Kidney tubule cell (primary cell): ENCODE measurements at regions not wholly inside any gene's neighbourhood (a gene's known extent, or its start where the extent isn't known, plus 50 kb on each side); places are given as distances from the start of the nearest gene placed in this dataset.
"Not testable (repeated sequence)": the region's sequence is repeated elsewhere in the genome, so short reads cannot be mapped to it uniquely, and the experiment has no call there.

Experiments
- DNase-seq: peaks from one replicate; pipeline ENCODE4 v3.0.0-alpha.2; 2018; ENCODE audit warnings: low spot score

- no peak for DNase-seq
Measured at GRCh38 chr17:71553381-71553780, 567.4 kb upstream of the SOX9 start.

- DNase-seq = no peak
Measured at GRCh38 chr17:71558901-71559300, 561.9 kb upstream of the SOX9 start.

- DNase-seq = no peak
Measured at GRCh38 chr17:71572343-71572742, 548.5 kb upstream of the SOX9 start.

GRCh38 chr17:71578446-71578845 is 542.4 kb upstream of the SOX9 start:
- DNase-seq = no peak

- DNase-seq = no peak
Measured at GRCh38 chr17:71580220-71580619, 540.6 kb upstream of the SOX9 start.

GRCh38 chr17:71585540-71585939 is 535.3 kb upstream of the SOX9 start:
- DNase-seq = no peak

GRCh38 chr17:71592431-71592830 is 528.4 kb upstream of the SOX9 start:
- no peak for DNase-seq

GRCh38 chr17:71593078-71593477 is 527.7 kb upstream of the SOX9 start:
- no peak for DNase-seq

GRCh38 chr17:71599583-71599982 is 521.2 kb upstream of the SOX9 start:
- DNase-seq = not testable (repeated sequence)

GRCh38 chr17:71600137-71600789 is 520.6 kb upstream of the SOX9 start:
- DNase-seq = no peak

- no peak for DNase-seq
Measured at GRCh38 chr17:71601894-71602504, 518.8 kb upstream of the SOX9 start.

- DNase-seq = no peak
Measured at GRCh38 chr17:71613996-71614395, 506.8 kb upstream of the SOX9 start.

GRCh38 chr17:71615820-71616219 is 505.0 kb upstream of the SOX9 start:
- no peak for DNase-seq

- DNase-seq = not testable (repeated sequence)
Measured at GRCh38 chr17:71617767-71618166, 503.1 kb upstream of the SOX9 start.

- no peak for DNase-seq
Measured at GRCh38 chr17:71625330-71625729, 495.5 kb upstream of the SOX9 start.

- no peak for DNase-seq
Measured at GRCh38 chr17:71628306-71628705, 492.5 kb upstream of the SOX9 start.

- DNase-seq = peak; percentile 77
Measured at GRCh38 chr17:71631483-71631882, 489.3 kb upstream of the SOX9 start.

- peak; percentile 48 for DNase-seq
Measured at GRCh38 chr17:71632328-71632727, 488.5 kb upstream of the SOX9 start.

GRCh38 chr17:71633391-71633849 is 487.4 kb upstream of the SOX9 start:
- peak; percentile 94 for DNase-seq

GRCh38 chr17:71634376-71634775 is 486.4 kb upstream of the SOX9 start:
- no peak for DNase-seq

GRCh38 chr17:71635187-71635586 is 485.6 kb upstream of the SOX9 start:
- DNase-seq = no peak

- DNase-seq = no peak
Measured at GRCh38 chr17:71636644-71637043, 484.2 kb upstream of the SOX9 start.

- no peak for DNase-seq
Measured at GRCh38 chr17:71638668-71639067, 482.2 kb upstream of the SOX9 start.

GRCh38 chr17:71639865-71640264 is 481.0 kb upstream of the SOX9 start:
- no peak for DNase-seq
